Epithelial cell of esophagus (primary cell): ENCODE measurements at regions not wholly inside any gene's neighbourhood (a gene's known extent, or its start where the extent isn't known, plus 50 kb on each side); places are given as distances from the start of the nearest gene placed in this dataset.

Experiments
- DNase-seq: peaks from one replicate; pipeline ENCODE4 v3.0.0; 2010; ENCODE audit warnings: low read depth
- H3K4me3 ChIP-seq: 2 replicates; pipeline ENCODE4 v1.5.1; 2011; ENCODE audit warnings: mild to moderate bottlenecking, low read length, control low read depth
- TF ChIP-seq, protein P1 (sequence below): IDR thresholded peaks from 2 replicates; pipeline ENCODE4 v1.5.1; 2011; ENCODE audit warnings: low read depth, mild to moderate bottlenecking, low read length, control low read depth, inconsistent platforms; ENCODE audit not compliant: insufficient read depth; ENCODE audit errors: missing control alignments

DNA sequence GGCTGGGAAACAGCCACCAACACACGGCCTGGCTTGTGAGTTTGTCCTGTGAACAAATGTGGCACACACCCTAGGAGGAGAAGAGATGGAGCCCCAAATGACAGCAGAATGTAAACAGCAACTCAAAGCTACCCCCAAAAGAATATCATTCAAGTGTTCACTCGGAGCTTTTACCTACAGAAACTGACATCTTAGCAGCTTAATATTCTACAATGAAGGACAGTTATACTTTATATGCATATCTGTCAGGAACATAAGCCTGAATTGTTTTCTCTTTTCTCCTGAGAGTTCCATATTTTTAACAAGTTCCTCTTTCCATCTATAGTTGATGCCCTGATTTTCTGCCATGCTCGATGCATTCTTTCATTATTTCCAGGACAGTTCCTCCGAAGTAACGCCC lies 566.0 kb upstream of the MAP3K7 start:
- TF ChIP-seq, protein P1, sequence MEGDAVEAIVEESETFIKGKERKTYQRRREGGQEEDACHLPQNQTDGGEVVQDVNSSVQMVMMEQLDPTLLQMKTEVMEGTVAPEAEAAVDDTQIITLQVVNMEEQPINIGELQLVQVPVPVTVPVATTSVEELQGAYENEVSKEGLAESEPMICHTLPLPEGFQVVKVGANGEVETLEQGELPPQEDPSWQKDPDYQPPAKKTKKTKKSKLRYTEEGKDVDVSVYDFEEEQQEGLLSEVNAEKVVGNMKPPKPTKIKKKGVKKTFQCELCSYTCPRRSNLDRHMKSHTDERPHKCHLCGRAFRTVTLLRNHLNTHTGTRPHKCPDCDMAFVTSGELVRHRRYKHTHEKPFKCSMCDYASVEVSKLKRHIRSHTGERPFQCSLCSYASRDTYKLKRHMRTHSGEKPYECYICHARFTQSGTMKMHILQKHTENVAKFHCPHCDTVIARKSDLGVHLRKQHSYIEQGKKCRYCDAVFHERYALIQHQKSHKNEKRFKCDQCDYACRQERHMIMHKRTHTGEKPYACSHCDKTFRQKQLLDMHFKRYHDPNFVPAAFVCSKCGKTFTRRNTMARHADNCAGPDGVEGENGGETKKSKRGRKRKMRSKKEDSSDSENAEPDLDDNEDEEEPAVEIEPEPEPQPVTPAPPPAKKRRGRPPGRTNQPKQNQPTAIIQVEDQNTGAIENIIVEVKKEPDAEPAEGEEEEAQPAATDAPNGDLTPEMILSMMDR, result no peak
- no peak overlapping the region for H3K4me3 ChIP-seq
- no peak for DNase-seq

DNA sequence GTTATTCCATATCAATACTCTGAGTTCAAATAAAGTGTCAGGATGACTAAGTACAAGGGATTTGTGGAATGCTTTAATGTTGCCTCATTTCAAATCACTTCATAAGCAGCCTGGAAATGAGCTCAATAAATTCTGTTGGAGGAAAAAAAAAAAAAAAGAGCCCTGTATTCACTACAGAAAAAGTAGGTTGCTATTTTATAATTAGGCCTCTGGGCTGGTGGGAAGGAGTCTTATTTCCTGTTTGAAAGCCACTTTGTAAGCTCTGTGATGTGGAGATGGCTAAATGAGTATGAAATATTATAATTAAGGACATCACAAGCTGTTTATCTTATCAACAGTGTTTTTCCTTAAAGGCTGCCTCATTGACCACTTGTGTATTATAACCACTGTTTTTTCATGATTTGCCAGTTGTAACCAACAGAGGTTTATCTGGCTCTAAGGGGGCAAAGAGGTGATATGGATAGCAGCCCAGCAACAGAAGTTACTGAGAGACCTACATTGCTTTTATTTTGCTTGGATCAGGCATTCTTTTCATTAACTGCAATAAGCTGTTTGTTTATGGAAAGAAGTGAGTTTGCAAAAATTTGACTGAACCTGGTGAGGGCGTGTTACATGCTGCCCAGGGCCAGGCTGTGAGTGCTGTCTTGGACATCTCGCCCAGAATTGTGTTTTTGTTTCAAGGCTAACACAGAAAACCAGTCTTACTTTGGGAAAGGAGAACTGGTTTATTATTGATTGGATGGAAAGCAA lies 563.3 kb upstream of the MAP3K7 start:
- no peak overlapping the region for H3K4me3 ChIP-seq
- no peak for DNase-seq
- TF ChIP-seq, protein P1, result no peak

DNA sequence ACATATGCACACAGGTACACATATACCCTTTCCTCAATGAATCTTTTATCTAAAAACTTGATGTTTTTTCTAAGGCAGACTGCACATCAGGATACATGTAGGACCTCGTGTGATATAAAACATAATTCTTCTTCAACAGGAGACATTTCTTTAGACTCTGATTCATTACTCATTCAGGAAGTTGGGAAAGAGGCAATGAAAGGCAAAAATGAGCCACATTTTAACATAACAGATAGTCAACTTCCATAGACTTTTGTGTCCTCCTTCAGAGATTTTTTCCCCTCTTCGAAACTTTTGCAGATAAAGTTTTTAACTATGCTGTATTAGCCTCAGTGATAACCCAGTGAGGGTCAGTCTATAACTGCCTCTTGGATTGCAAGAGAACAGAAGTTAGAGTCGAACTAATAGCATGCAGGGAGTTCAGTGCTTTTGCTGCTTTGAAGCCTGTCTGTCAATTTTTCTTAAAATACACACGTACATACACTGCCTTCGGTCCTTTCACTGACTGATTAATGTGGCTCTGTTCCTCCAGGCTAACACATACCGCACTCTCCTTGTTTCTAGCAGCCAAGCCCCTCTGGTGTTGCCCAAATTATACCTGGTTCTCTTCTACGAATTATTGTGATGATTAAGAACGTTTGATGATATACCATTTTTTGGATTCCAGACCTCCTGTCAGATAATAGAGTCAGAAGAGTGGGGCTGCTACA lies 562.5 kb upstream of the MAP3K7 start:
- H3K4me3 ChIP-seq, result no peak overlapping the region
- DNase-seq, result no peak
- TF ChIP-seq, protein P1, result no peak

DNA sequence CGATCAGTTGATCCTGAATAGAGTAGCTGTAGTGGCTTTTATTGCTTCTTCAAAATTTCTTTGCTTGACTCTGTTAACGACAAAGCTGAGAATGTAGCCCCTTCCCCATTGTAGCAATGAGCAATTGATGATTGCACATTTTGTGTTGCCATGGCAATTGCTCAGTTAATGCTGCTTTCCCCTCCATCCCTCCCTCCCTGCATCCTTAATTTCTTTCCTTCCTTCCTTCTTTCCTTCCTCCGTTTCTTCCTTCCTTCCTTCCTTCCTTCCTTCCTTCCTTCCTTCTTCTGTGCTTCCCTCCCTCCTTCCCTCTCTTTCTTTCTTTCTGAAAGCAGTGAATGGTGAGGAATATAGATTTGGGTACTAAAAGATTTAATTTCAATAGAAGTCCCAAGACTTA lies 557.3 kb upstream of the MAP3K7 start:
- no peak for DNase-seq
- TF ChIP-seq, protein P1, result no peak
- no peak overlapping the region for H3K4me3 ChIP-seq

DNA sequence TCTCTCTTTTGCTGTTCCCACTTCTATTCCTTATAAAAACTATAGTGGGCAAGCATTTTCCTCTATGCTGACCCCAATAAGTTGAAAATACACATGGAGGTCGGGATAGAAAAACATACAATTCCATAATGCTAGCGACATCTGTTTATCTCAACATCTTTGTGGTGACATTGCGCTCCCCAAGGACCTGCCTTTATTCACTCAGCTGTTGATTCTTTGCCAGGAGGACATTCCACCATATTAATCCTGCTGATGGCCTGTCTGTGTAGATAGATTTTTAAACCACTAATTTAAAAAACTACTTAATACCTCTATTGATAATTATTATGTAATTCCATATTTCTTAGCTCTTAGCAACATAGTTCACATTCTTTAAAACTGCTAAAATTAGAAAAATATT lies 555.3 kb upstream of the MAP3K7 start:
- no peak for DNase-seq
- TF ChIP-seq, protein P1, result no peak
- H3K4me3 ChIP-seq, result no peak overlapping the region

- no peak for DNase-seq
Measured at GRCh38 chr6:91141346-91141745, 554.5 kb upstream of the MAP3K7 start.

More at GRCh38 chr6:91141346-91141745, 554.5 kb upstream of the MAP3K7 start:
- H3K4me3 ChIP-seq, result no peak overlapping the region
- TF ChIP-seq, protein P1, result no peak
